Endothelial cell (in vitro differentiated cells): ENCODE measurements at regions not wholly inside any gene's neighbourhood (a gene's known extent, or its start where the extent isn't known, plus 50 kb on each side); places are given as distances from the start of the nearest gene placed in this dataset.
A peak's percentile ranks its signal among the peaks of the same experiment; 100 is the strongest.

ENCODE experiments used
- DNase-seq: peaks from one replicate; pipeline ENCODE4 v3.0.0; 2021; ENCODE audit warnings: low spot score
- H3K27ac Mint-ChIP-seq: one replicate; pipeline ENCODE4 v1.8.0; 2021; ENCODE audit warnings: mixed read lengths, inconsistent platforms; ENCODE audit not compliant: unreplicated experiment
- H3K27me3 Mint-ChIP-seq: one replicate; pipeline ENCODE4 v1.8.0; 2021; ENCODE audit warnings: mild to moderate bottlenecking, moderate library complexity, mixed read lengths, inconsistent platforms; ENCODE audit not compliant: unreplicated experiment
- H3K36me3 Mint-ChIP-seq: one replicate; pipeline ENCODE4 v1.8.0; 2021; ENCODE audit warnings: mild to moderate bottlenecking, low read depth, mixed read lengths, inconsistent platforms; ENCODE audit not compliant: unreplicated experiment
- H3K4me1 Mint-ChIP-seq: one replicate; pipeline ENCODE4 v1.8.0; 2021; ENCODE audit warnings: mild to moderate bottlenecking, mixed read lengths, inconsistent platforms; ENCODE audit not compliant: unreplicated experiment
- H3K4me3 Mint-ChIP-seq: one replicate; pipeline ENCODE4 v1.8.0; 2021; ENCODE audit warnings: mild to moderate bottlenecking, mixed read lengths, inconsistent platforms; ENCODE audit not compliant: unreplicated experiment
- H3K9me3 Mint-ChIP-seq: one replicate; pipeline ENCODE4 v1.8.0; 2021; ENCODE audit warnings: mixed read lengths, inconsistent platforms; ENCODE audit not compliant: unreplicated experiment
- CTCF ChIP-seq: fragments of 200-600 bp; sonication (generic); IDR thresholded peaks from one replicate; pipeline ENCODE4 v1.5.0; 2021; ENCODE audit warnings: antibody characterized with exemption; ENCODE audit not compliant: unreplicated experiment

- Mint-ChIP-seq H3K4me3 (no peak overlapping the region), H3K4me1 (peaks cover 8% of the 10 kb centered on the region), H3K27ac (no peak overlapping the region), H3K36me3 (no peaks in the 10 kb centered on the region), H3K9me3 (no peaks in the 10 kb centered on the region), H3K27me3 (no peaks in the 10 kb centered on the region)
- no peak for TF ChIP-seq CTCF
- no peak for DNase-seq
These were observed 408.8 kb upstream of the UBE2E3 start for GRCh38 chr2:180571559-180571958.

- no peaks in the 10 kb centered on the region for H3K27me3 Mint-ChIP-seq
- H3K27ac Mint-ChIP-seq, result no peak overlapping the region
- no peaks in the 10 kb centered on the region for H3K36me3 Mint-ChIP-seq
- no peak for DNase-seq
- no peak for TF ChIP-seq CTCF
- no peak overlapping the region for H3K4me3 Mint-ChIP-seq
- H3K4me1 Mint-ChIP-seq, result peaks cover 8% of the 10 kb centered on the region
- H3K9me3 Mint-ChIP-seq, result no peaks in the 10 kb centered on the region
These were observed 409.5 kb upstream of the UBE2E3 start for GRCh38 chr2:180570864-180571263.

- Mint-ChIP-seq H3K4me3 (no peak overlapping the region), H3K27me3 (no peaks in the 10 kb centered on the region), H3K36me3 (no peaks in the 10 kb centered on the region), H3K27ac (no peak overlapping the region), H3K4me1 (peaks cover 11% of the 10 kb centered on the region), H3K9me3 (no peaks in the 10 kb centered on the region)
- DNase-seq, result no peak
- TF ChIP-seq CTCF, result no peak
These were observed 416.4 kb upstream of the UBE2E3 start for GRCh38 chr2:180564051-180564450.

GRCh38 chr2:180562378-180562777 lies 418.0 kb upstream of the UBE2E3 start:
- no peak for DNase-seq
- Mint-ChIP-seq H3K27ac (no peak overlapping the region), H3K36me3 (no peaks in the 10 kb centered on the region), H3K4me3 (no peak overlapping the region), H3K27me3 (no peaks in the 10 kb centered on the region), H3K4me1 (peaks cover 14% of the 10 kb centered on the region), H3K9me3 (no peaks in the 10 kb centered on the region)
- TF ChIP-seq CTCF, result no peak

- H3K4me1 Mint-ChIP-seq, result peaks cover 14% of the 10 kb centered on the region
- no peaks in the 10 kb centered on the region for H3K9me3 Mint-ChIP-seq
- no peaks in the 10 kb centered on the region for H3K36me3 Mint-ChIP-seq
- peak; percentile 8 for DNase-seq
- H3K27ac Mint-ChIP-seq, result peak overlapping the region; percentile 20
- no peak overlapping the region for H3K4me3 Mint-ChIP-seq
- TF ChIP-seq CTCF, result no peak
- H3K27me3 Mint-ChIP-seq, result no peaks in the 10 kb centered on the region
These were observed 420.6 kb upstream of the UBE2E3 start for GRCh38 chr2:180559771-180560170.
